ENCODE measurements at regions not wholly inside any gene's neighbourhood (a gene's known extent, or its start where the extent isn't known, plus 50 kb on each side); places are given as distances from the start of the nearest gene placed in this dataset.

GRCh38 chr1:90204780-90205179 is 209.9 kb downstream of the ZNF326 start:
- intact Hi-C loops (cut with micrococcal nuclease): no loop called here

More at GRCh38 chr1:90204780-90205179, 209.9 kb downstream of the ZNF326 start:
- H4K20me1 ChIP-seq (replicated peaks; ENCODE audit: control insufficient read depth, extremely low read depth, insufficient read depth, low read length): no peaks in the 10 kb centered on the region
- H3K27me3 ChIP-seq (ENCODE audit: control insufficient read depth in 2 of 2, insufficient read depth in 2 of 2, low read length in 2 of 2): no peaks in the 10 kb centered on the region
- dilution Hi-C loops (cut with MboI; ENCODE audit: extremely low pct_ligation_motif_present, low sequenced_read_pairs): no loop called here
- H3K27ac ChIP-seq (ENCODE audit: insufficient read depth, low read depth, low read length): no peak overlapping the region
- H3K4me3 ChIP-seq (replicated peaks in 1 of 3; ENCODE audit: insufficient read depth in 1 of 3, low read depth in 1 of 3, low read length in 3 of 3): no peak overlapping the region
- no peaks in the 10 kb centered on the region for H3K36me3 ChIP-seq (ENCODE audit: control insufficient read depth in 2 of 2, extremely low read depth in 1 of 2, insufficient read depth in 2 of 2, low read length in 2 of 2)
- POLR2A ChIA-PET: no interaction called here
- no peak overlapping the region for H3K9ac ChIP-seq (replicated peaks; ENCODE audit: extremely low read depth, insufficient read depth, low read length)
- no peaks in the 10 kb centered on the region for H3K9me1 ChIP-seq (replicated peaks; ENCODE audit: control insufficient read depth, extremely low read depth, insufficient read depth, low read length)
- H3K4me1 ChIP-seq (ENCODE audit: control insufficient read depth, extremely low read depth, insufficient read depth, low read length): no peaks in the 10 kb centered on the region
- H2AFZ ChIP-seq (ENCODE audit: low read depth, low read length): no peak overlapping the region
- no peak for DNase-seq (ENCODE audit: low read depth, low spot score)
- TF ChIP-seq POLR2A (IDR thresholded peaks at IDR 0.05; ENCODE audit: low read depth, low read length) (no peak), MAX (IDR thresholded peaks at IDR 0.05; ENCODE audit: insufficient read depth, insufficient read length) (no peak), JUN (IDR thresholded peaks at IDR 0.05; ENCODE audit: borderline replicate concordance, insufficient read depth, insufficient read length, low read depth) (no peak), POLR2AphosphoS5 (IDR thresholded peaks at IDR 0.05; ENCODE audit: insufficient read depth, low read depth, low read length) (no peak), CTCF (IDR thresholded peaks at IDR 0.05; ENCODE audit: extremely low read depth in 1 of 2, insufficient read depth in 1 of 2, low read depth in 1 of 2, low read length in 2 of 2) (no peak), GATA2 (IDR thresholded peaks at IDR 0.05; ENCODE audit: insufficient read depth, insufficient read length, low read depth, low read length) (no peak), EZH2 (IDR thresholded peaks at IDR 0.05; ENCODE audit: borderline replicate concordance, low read depth, low read length, severe bottlenecking) (no peak), FOS (IDR thresholded peaks at IDR 0.05; ENCODE audit: borderline replicate concordance, insufficient read depth, low read length) (no peak), MYC (IDR thresholded peaks at IDR 0.05; ENCODE audit: low read depth, low read length) (no peak)
- CTCF ChIA-PET: no interaction called here
- no peak overlapping the region for H3K4me2 ChIP-seq (ENCODE audit: insufficient read depth, low read length)
- H3K79me2 ChIP-seq (ENCODE audit: control insufficient read depth, insufficient read depth, low read length): no peaks in the 10 kb centered on the region
- no peak for FAIRE-seq
- no peaks in the 10 kb centered on the region for H3K9me3 ChIP-seq (replicated peaks; ENCODE audit: control insufficient read depth, insufficient read depth, low read length)
- BruUV-seq (replicated peaks): no TSS peak

Measured in endothelial cell of umbilical vein (primary cell).